ENCODE measurements at regions not wholly inside any gene's neighbourhood (a gene's known extent, or its start where the extent isn't known, plus 50 kb on each side); places are given as distances from the start of the nearest gene placed in this dataset.

- Histone ChIP-seq H3K27ac (no peak overlapping the region), H3K27me3 (no peaks in the 10 kb centered on the region), H3K9me3 (no peaks in the 10 kb centered on the region), H3K4me3 (no peak overlapping the region), H3K36me3 (no peaks in the 10 kb centered on the region), H3K4me1 (no peaks in the 10 kb centered on the region)
- no peak for DNase-seq
- no peak for TF ChIP-seq POLR2A (IDR thresholded peaks at IDR 0.05)
- TF ChIP-seq, protein P1, sequence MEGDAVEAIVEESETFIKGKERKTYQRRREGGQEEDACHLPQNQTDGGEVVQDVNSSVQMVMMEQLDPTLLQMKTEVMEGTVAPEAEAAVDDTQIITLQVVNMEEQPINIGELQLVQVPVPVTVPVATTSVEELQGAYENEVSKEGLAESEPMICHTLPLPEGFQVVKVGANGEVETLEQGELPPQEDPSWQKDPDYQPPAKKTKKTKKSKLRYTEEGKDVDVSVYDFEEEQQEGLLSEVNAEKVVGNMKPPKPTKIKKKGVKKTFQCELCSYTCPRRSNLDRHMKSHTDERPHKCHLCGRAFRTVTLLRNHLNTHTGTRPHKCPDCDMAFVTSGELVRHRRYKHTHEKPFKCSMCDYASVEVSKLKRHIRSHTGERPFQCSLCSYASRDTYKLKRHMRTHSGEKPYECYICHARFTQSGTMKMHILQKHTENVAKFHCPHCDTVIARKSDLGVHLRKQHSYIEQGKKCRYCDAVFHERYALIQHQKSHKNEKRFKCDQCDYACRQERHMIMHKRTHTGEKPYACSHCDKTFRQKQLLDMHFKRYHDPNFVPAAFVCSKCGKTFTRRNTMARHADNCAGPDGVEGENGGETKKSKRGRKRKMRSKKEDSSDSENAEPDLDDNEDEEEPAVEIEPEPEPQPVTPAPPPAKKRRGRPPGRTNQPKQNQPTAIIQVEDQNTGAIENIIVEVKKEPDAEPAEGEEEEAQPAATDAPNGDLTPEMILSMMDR (IDR thresholded peaks at IDR 0.05) = no peak
Measured at GRCh38 chr7:36003343-36003742, 149.7 kb upstream of the EEPD1 start.

- Histone ChIP-seq H3K36me3 (no peaks in the 10 kb centered on the region), H3K27me3 (no peaks in the 10 kb centered on the region), H3K4me3 (no peak overlapping the region), H3K4me1 (no peaks in the 10 kb centered on the region), H3K9me3 (no peaks in the 10 kb centered on the region), H3K27ac (no peak overlapping the region)
- no peak for TF ChIP-seq POLR2A (IDR thresholded peaks at IDR 0.05)
- TF ChIP-seq, protein P1 (IDR thresholded peaks at IDR 0.05) = no peak
- DNase-seq = no peak
Measured at GRCh38 chr7:36005293-36005692, 147.8 kb upstream of the EEPD1 start.

DNA sequence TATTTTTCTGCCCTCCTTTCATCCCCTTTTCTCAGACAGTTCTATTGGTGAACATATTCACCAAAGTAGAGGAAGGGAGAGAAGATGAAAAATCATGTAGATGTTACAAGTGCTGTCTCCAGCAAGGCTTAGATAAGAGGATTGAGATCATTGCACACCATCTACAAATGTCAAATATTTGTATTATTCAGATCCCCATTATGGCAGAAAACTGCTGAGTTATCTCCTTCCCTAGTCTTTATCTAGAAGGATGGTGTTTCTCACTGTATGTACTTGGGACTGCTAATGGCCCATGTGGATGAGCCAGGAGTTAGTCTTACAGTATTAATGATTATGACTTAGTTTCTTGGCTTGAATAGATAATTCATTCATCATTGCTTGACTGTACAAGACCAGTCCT is 147.2 kb upstream of the EEPD1 start:
- Histone ChIP-seq H3K9me3 (no peaks in the 10 kb centered on the region), H3K27ac (no peak overlapping the region), H3K4me3 (no peak overlapping the region), H3K36me3 (no peaks in the 10 kb centered on the region), H3K4me1 (no peaks in the 10 kb centered on the region), H3K27me3 (no peaks in the 10 kb centered on the region)
- no peak for DNase-seq
- TF ChIP-seq POLR2A (IDR thresholded peaks at IDR 0.05) = no peak
- TF ChIP-seq, protein P1 (IDR thresholded peaks at IDR 0.05) = no peak

DNA sequence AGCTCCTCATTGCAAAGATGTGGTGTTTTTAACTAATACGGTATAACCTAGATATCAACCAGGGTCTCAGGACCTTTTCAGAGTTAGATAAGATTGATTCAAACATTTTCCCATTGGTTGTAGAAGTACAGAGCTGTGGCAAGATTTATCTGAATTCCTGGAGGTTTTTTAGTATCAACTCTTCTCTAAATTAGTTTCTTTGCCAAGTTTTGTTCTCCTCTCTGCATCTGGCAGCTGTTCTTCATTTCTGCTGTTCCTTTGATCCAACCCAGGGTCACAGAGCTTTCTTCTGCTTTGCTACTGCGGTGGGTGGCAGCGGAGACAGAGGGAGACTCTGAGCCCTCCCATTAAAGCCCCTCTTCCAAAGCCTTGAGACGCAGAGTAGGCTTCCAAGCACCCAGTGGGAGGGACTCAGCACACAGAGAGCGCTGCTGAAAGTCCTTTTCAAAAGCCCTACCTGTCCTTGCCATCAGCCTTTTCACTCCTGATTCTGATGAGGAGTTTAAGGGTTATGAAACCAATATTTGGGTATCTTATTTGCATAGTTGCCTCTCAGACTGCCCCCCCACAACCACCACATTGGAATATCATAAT is 146.3 kb upstream of the EEPD1 start:
- Histone ChIP-seq H3K27me3 (no peaks in the 10 kb centered on the region), H3K36me3 (no peaks in the 10 kb centered on the region), H3K27ac (no peak overlapping the region), H3K4me3 (no peak overlapping the region), H3K9me3 (no peaks in the 10 kb centered on the region), H3K4me1 (no peaks in the 10 kb centered on the region)
- no peak for DNase-seq
- no peak for TF ChIP-seq POLR2A (IDR thresholded peaks at IDR 0.05)
- TF ChIP-seq, protein P1 (IDR thresholded peaks at IDR 0.05) = no peak

DNA sequence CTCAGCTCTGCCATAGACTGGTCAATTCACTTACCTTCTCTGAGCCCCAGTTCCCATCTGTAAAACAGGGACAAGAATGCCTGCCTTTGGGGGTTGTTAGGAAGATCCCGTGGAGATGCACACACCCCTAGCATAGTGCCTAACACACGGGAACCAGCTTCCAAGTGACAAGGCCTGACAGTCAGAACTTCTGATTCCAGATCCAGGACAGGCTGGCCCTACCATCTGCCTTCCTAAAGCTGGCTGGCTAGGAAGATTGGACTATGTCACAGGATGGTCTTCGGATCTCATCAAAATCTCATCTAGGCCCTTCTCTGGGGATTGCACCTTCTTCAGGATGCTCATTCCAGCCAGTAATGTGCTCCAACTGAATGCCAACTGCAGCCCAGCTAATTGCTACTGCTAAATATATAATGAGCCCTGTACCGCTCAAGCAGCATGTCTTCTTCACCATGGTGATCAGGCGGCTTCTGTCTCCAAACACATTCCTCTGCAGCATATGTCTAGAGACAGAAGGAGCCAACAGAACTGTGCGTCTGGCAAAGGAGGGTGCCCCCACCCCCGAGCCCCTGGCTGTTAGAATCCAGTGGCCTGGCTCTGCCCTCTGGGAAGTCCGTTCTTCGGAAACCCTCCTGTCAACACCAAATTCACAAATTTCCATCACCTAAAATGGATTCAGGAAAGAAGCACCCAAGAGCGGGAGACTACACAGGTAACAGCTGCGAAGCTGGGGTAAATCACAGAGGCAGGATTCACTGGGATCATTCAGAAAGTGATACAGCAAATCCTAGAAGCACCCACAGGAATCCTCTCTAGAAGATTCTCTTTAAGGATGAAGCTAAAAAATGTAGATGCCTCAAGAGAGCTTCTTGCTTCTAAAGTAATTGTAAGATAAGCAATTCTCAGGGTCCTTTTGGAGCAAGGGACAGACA is 142.1 kb upstream of the EEPD1 start:
- Histone ChIP-seq H3K4me3 (no peak overlapping the region), H3K36me3 (no peaks in the 10 kb centered on the region), H3K4me1 (no peaks in the 10 kb centered on the region), H3K9me3 (no peaks in the 10 kb centered on the region), H3K27ac (no peak overlapping the region), H3K27me3 (no peaks in the 10 kb centered on the region)
- no peak for DNase-seq
- TF ChIP-seq, protein P1 (IDR thresholded peaks at IDR 0.05) = no peak
- TF ChIP-seq POLR2A (IDR thresholded peaks at IDR 0.05) = no peak

Measured in Peyer's patch (tissue), 4 donors.